ENCODE measurements at regions not wholly inside any gene's neighbourhood (a gene's known extent, or its start where the extent isn't known, plus 50 kb on each side); places are given as distances from the start of the nearest gene placed in this dataset.

DNA sequence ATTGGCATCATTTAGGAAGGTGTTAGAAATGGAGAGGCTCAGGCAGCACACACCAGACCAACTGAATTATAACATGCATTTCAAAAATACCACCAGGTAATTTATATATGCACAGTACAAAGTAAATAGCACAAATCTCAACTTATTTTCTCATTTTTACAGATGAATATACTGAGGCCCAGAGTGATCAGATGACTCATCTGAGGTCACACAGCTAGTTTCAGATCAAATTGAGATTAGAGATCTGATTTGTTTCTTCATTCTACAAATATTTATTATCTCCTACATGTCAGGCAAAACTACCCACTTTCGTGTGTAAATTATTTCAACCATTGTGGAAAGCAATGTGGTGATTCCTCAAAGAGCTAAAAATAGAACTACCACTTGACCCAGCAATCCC lies 507.1 kb downstream of the TLE4 start:
- no peak for DNase-seq (ENCODE audit: low read depth in 2 of 2)

DNA sequence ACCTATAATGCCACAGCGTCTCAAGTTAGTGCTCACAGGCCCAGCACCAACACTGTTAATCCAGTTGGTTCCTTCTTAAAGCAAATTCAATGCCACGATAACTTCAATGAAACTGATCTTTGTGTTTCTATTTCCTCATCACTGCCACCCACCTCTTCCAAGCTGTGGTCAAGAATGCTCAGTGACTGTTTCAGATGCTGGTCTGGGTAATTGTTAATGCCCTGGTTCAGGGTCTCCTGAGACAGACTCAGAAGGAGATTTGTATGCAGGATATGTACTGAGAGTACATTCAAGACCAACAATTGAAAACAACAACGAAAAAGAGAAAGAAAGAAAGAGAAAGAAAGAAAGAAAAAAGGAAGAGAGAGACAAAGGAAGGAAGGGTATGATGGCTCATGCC lies 505.3 kb downstream of the TLE4 start:
- no peak for DNase-seq (ENCODE audit: low read depth in 2 of 2)

- no peak for DNase-seq (ENCODE audit: low read depth in 2 of 2)
These were observed 504.4 kb downstream of the TLE4 start for GRCh38 chr9:80076162-80076561.

DNA sequence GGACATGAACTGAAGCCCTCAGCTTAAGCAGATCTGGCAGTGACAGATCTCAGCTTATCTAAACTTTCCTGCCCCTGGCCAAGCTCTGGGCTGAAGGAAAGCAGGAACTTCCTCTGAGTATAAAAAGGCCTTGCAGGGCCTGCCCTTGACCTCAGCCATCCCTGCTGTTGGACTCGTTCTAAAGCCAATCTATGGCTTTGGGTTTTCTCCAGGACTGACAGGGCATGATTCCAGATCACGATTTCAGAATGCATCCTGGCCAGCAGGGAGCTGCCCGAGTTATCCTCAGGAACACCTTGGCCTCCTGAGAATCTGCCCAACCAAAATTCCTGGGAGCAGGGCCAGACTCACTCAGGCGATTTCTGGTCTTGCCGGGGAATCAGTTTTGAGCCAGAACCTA lies 502.7 kb downstream of the TLE4 start:
- no peak for DNase-seq (ENCODE audit: low read depth in 2 of 2)

DNA sequence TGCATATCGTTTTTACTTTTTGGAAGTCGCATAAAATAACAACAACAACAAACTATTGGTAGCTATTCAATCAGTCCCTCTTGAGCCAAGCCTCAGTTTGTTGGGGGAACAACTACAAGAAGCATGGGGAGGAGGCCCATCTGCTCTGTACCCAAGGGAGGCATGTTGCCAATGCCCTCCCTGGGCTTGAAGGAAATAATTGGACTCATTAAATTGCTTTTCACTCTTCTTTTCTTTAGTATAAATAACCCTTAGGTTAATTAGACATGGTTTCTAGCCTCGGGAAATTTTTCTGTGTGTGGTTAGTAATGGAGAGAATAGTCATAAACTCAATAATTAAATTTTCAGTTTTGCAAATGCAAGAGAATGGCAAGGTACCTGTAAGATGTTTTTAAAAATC lies 500.7 kb downstream of the TLE4 start:
- no peak for DNase-seq (ENCODE audit: low read depth in 2 of 2)

DNA sequence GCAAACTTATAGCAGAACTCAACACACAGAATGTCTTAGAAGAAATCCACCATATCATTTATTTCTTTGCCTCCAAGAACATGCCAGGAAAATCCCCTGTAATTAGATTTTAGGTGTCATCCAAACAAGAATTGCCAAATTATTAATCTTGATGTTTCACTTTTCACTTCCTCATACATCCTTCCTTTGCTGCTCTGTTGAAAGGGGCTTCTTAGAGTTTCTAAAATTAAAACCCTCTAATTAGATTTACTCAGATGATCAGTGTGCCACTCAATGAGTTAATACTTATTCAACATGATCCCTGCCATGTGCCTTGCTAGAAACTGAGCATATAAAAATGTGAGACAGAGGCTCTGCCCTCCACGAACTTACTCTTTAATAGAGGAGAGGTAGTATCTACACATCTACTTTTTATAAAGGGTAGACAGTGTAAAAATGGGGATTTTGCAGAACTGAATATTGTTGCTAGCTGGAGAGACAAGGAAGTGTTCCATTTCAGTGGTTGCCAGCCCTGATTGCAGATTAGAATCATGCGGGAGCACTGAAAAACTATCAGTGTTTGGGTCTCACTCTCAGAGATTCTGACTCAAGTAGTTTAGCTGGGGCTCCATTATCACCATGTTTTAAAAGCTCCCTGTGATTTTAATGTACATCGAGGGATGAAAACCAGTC lies 498.4 kb downstream of the TLE4 start:
- no peak for DNase-seq (ENCODE audit: low read depth in 2 of 2)

GRCh38 chr9:80066931-80067330 lies 495.2 kb downstream of the TLE4 start:
- DNase-seq (ENCODE audit: low read depth in 2 of 2): no peak

- no peak for DNase-seq (ENCODE audit: low read depth in 2 of 2)
These were observed 490.8 kb downstream of the TLE4 start for GRCh38 chr9:80062567-80062966.

- DNase-seq (ENCODE audit: low read depth in 2 of 2): no peak
These were observed 490.2 kb downstream of the TLE4 start for GRCh38 chr9:80061940-80062339.

DNA sequence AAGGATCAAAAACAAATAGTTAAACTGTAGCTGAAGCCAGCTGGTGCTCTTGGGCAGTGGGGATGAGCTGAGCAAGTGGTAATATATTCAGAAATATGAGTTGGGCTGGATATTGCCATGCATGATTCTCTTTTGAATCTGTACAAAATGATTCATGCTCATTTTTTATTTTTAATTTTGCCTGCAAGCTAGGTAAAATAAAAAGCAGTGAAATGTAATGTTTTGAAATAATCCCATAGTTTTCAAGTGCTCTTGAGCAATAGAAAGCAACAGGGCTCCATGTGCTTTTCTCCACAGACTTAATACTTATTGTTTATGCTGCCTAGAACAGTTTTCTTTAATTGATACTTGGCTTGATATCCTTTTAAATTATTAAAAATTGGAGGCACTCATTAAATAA lies 489.3 kb downstream of the TLE4 start:
- DNase-seq (ENCODE audit: low read depth in 2 of 2): no peak

- DNase-seq (ENCODE audit: low read depth in 2 of 2): no peak
These were observed 488.2 kb downstream of the TLE4 start for GRCh38 chr9:80059979-80060378.

- DNase-seq (ENCODE audit: low read depth in 2 of 2): no peak
These were observed 487.4 kb downstream of the TLE4 start for GRCh38 chr9:80059191-80059590.

GRCh38 chr9:80052830-80053229 lies 481.1 kb downstream of the TLE4 start:
- DNase-seq (ENCODE audit: low read depth in 2 of 2): no peak

GRCh38 chr9:80049096-80049782 lies 477.5 kb downstream of the TLE4 start:
- no peak for DNase-seq (ENCODE audit: low read depth in 2 of 2)

GRCh38 chr9:80046481-80046880 lies 474.7 kb downstream of the TLE4 start:
- DNase-seq (ENCODE audit: low read depth in 2 of 2): no peak

DNA sequence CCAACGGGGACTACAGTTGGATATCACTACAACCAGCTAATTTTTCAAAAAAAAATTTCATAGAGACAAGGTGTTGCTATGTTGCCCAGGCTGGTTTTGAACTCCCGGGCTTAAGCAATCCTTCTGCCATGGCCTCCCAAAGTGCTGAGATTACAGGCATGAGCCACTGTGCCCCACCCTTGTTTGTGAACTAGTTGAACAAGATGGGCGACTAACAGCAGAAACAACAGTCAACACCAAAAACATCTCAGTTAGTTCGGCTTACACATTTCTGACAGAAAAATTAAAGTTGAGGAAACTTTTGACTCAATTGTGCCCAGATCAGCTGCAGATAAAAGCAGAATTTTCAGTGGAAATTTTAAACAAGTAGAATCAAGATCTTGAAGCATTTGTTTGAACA lies 470.1 kb downstream of the TLE4 start:
- no peak for DNase-seq (ENCODE audit: low read depth in 2 of 2)

DNA sequence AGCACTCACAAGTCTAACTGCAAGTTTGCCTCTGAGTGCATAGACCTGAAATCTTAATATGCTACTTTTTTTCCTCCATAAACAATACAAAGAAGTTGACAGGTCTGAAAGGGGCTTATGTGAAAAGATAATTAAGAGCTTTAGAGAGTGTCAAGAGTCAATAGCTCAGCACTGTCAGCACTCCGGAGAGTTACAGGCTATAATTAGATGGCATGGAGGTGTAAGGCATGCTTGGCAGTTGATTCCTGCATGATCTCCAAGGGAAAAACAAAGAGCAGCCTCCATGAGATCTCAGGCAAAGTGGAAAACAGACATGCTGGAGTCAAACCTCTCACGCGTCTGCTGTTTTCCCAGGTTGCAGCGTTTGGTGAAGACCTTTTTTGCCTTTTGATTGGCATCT lies 468.7 kb downstream of the TLE4 start:
- no peak for DNase-seq (ENCODE audit: low read depth in 2 of 2)

DNA sequence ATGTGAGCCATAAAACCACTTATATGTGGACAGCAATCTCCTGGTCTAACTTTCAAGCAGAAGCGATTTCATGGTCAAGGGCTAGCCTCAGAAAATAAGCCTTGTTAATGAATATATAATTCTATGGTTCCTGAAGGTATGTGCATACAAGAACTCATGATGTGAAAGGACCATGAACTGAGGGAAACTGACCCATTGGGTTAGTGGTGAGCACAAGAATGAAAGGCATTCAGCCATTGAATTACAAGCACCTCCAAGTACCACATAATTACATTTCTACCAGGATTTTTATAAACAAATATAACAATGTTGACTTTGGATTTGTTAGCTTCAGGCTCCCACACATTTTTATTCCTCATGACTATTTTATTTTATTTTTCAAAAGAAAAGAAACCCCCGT lies 459.0 kb downstream of the TLE4 start:
- no peak for DNase-seq (ENCODE audit: low read depth in 2 of 2)

DNA sequence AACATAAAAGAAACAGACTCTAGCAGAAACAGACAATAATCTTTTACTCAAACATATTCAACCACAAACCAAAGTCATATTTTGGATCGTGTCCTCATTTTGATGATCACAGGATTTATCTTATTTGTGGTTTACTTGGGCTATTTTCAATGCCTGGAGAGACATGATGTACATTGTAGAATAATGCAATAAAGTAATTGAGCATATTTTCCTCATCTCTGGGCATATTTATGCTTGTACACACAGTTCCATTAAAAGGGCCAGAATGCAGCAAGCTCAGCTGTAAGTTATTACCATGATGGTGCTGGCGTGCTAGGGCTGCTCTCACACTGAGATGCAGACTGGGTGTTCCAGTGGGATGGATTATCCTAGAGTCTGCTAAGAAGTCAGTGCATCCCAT lies 456.7 kb downstream of the TLE4 start:
- DNase-seq (ENCODE audit: low read depth in 2 of 2): no peak

DNA sequence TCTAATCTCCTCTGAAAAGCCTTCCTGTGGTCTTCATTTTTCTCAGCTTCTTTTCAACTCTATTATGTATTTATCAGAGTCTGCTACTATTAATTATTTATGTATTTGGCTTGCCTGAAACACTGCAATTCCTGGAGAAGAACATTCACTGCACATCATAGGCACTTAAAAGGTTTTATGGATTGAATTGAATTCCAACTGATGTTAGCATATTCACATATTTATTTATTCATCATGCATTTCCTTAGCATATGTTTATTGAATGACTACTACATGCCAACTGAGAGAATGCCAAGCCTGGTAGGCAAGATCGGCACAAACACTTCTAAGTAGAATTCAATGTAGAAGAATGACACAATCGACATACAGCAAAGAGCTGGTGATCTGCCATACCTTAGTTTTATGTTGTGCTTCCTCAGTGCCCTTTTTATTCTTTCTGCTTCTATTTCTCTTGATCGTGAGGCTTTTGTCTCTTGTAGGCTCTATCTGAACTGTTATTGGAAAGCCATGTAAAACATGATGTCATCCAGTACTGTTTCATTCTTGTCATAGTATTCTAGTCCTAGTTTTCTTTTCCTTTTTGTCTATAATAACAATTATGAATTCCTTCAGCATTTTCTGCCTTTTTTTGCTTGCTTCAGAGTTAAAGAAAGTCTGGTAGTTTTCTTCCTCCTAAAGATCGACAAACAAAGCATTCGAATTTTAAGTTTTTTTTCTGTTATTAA lies 454.2 kb downstream of the TLE4 start:
- no peak for DNase-seq (ENCODE audit: low read depth in 2 of 2)

- DNase-seq (ENCODE audit: low read depth in 2 of 2): no peak
These were observed 453.4 kb downstream of the TLE4 start for GRCh38 chr9:80025131-80025530.

GRCh38 chr9:80020530-80020929 lies 448.8 kb downstream of the TLE4 start:
- DNase-seq (ENCODE audit: low read depth in 2 of 2): no peak

GRCh38 chr9:80020056-80020455 lies 448.3 kb downstream of the TLE4 start:
- DNase-seq (ENCODE audit: low read depth in 2 of 2): no peak

Data from stimulated activated CD8-positive, alpha-beta memory T cell treated with anti-CD3 and anti-CD28 coated beads, Interleukin-7, amount 100 ng/mL, for 4 hours (primary cell).